NCI-H2196 (cell line): ENCODE measurements at regions not wholly inside any gene's neighbourhood (a gene's known extent, or its start where the extent isn't known, plus 50 kb on each side); places are given as distances from the start of the nearest gene placed in this dataset.

Source experiments
- DNase-seq: peaks from one replicate; lab custom pipeline; 2025; ENCODE audit not compliant: unreplicated experiment; lab: John Stamatoyannopoulos, UW

GRCh38 chr4:38189445-38189844 lies 229.2 kb downstream of the PTTG2 start:
- no peak for DNase-seq

DNA sequence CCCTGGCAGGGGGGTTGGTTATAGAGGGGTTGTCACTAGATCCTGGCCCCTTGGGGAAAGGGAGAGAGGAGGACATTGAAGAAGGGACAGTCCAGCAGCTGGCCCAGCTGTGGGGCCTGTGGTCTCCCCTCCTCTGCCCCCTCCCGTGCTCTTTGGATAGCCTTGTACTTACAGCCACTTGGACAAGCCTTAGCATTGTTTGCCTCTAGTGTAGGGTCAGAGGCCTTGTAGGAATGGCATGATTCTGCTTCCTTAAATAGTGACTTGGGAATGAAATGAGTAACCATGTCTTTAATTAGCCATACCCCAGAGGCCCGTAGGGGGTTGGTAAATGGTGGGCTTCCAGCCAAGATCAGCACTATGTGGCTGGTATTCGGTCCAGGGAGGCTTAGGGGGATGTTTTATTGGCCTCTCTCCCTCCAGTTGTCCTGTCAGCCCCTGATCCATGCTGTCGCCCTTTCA lies 230.6 kb downstream of the PTTG2 start:
- no peak for DNase-seq

- no peak for DNase-seq
Observed at GRCh38 chr4:38192516-38192915, 232.3 kb downstream of the PTTG2 start.

DNA sequence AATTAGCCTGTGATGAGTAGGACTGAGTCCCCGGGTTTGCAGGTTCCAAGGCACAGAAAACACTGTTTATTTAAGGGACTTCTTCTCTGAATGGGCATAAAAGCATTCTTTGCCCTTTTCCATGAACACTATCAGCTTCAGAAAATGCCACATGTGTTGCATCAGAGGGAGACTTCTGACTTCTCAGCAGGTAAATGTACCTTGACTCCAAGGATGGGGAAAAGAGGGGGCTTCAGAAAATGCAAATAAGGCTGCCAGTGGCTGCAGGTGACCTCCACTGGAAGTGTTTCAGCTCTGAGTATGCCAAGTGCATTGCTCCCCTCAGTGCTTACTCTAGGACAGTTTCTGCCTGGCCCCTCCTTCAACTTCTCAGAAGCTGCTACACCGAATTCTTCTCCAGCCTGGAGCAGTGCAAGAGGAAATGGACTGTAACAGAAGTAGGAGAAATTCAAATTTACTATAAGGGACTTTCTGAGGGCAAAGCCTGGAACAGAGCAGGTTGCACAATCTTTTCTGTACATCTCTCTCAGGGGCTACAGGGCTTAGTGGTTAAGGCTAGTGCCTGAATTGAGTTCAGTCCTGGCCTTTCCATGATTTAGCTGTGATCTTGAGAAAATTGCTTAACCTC lies 233.2 kb downstream of the PTTG2 start:
- no peak for DNase-seq

DNA sequence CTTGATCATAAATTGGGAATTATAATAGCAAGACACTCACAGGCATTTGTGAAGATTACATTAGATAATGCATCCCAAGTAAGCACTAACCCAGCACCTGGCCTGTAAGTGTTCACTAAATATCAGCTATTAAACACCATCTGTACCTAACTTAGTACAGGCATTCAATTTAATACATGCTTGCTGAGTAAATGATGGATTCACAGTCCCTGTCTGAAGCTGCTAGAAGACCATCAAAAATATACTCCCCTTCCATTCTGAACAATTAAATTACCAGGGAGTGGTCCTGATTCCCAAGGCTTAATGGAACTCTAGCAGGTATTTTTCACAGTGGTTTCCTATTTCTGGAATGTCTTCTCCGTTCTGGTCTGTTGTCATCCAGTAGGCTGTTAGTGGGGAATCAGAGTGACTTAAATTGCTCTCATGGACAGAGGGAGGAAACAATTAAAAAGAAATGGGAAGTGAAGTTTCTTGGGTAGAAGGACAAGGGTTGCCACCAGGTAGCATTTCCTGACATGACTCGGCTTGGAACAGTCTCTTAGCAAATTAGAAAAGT lies 233.9 kb downstream of the PTTG2 start:
- no peak for DNase-seq

DNA sequence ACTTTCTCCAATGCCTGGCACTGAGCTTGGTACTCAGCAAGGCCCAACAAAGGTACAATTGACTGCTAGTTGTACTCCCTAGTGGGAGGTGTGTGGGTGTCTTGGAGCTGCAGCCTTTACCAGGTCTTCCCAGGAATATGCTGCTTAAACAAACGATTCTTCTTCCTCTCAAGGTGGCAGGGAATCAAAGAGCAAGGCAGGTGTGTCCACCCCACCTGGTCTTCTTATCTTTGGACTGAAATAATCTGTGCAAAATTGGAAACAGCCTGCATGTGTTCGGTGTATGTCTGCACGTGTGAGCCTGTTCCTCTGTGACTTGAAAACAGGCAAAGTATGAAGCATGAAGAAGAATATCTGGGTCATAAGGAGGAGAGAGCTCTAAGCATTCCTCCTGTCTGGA lies 235.3 kb downstream of the PTTG2 start:
- DNase-seq, result no peak

DNA sequence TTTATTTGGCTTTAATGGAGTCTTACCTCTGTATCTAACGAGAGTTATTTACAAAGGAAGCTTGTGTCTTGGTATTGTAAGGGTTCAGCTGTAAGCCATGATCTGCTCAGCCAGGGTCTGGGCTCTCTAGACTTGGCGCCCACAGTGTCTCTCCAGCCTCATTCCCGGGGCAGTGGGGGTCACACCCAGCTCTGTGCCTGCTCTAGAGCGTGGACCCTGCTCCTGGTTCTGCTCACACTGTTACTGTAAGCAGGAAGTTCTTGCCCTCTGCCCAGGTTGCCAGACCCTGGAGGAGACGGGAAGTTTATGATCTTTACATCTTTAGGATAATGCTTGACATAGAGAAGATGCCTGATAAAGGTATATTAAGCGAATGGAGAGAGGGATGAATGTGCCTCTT lies 235.7 kb downstream of the PTTG2 start:
- no peak for DNase-seq

- no peak for DNase-seq
Observed at GRCh38 chr4:38202242-38202641, 242.0 kb downstream of the PTTG2 start.

DNA sequence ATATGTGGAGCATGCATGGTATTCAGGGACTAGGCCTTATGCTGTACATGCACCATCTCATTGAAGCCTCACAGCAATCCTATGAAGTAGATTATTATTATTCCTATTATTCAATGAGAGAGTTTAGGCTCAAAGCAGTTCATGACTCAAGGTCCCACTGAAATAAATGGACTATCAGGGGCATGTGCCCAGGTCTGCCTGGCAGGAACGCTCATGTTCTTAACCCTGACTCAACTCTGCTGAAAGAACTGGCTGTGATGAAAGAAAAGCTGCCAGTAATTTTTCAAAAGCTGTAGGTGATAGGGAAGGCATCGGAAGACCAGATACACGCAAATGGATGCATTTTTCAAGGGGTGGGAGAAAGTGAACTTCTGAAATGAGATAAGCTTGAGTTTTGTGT lies 243.4 kb downstream of the PTTG2 start:
- no peak for DNase-seq

DNA sequence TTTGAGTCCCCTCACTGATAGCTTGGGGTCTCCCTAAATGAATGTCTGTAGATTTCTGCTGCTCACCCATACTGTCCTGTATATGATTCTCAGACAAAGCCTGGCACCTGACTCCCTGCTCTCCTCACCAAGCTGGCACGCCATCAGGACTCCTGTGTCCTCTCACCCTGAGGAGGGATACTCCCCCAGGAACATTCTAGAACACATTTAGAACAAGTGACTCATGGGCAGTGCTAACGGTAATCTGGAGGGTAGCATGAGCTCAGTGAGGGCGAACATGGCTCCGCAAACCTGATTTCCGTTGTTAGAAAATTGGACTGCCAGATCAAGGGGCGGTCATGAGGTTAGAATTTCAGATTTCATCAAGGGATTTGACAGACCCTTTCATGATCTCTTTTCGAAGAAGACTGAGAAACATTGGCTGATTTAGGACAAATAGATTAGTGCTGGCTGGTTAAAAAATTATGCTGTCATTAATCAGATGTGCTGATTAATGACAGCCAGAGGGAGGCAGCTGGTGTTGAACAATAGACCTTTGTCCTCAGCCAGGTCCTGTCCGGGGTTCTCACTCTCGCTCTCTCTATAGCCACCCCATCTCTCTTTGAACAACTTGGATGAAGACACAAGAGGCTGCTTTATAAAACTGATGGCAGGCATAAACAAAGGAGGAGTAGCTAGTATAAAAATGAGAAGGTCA lies 244.3 kb downstream of the PTTG2 start:
- DNase-seq, result no peak

GRCh38 chr4:38205261-38205660 lies 245.1 kb downstream of the PTTG2 start:
- no peak for DNase-seq

DNA sequence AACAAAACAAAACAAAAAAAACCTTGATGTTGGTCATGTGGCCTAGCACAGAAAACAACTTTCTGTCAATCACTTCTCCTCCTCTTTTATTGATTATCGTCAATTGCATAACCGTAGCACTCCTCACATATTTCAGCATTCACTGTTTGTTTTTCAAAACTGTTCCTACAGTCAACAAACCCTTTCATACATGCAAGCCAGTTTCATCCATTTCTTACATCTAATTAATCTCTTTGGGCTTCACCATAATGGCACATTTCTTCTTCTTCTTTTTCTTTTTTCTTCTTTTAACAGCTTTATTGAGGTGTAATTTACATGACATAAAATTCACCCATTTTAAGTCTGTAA lies 246.9 kb downstream of the PTTG2 start:
- DNase-seq, result no peak

DNA sequence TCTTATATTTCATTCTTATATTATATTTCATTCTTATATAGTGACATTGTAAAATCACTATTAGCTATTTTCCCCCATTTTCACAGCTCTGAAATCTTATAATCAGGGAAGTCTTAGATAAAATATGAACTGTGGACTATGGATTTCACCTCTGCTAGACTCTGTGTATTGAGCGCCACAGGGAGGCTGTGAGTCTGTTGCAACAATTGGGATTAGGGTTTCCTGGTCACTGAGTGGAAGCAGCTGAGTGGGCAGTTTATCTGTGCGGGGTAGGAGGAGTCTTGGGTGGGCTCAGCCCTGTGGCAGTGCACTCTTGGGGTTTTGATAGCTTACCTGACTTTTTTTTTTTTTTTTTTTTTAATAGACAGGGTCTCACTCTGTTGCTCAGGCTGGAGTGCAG lies 249.5 kb downstream of the PTTG2 start:
- no peak for DNase-seq

GRCh38 chr4:38210396-38211114 lies 250.4 kb downstream of the PTTG2 start:
- DNase-seq, result no peak

DNA sequence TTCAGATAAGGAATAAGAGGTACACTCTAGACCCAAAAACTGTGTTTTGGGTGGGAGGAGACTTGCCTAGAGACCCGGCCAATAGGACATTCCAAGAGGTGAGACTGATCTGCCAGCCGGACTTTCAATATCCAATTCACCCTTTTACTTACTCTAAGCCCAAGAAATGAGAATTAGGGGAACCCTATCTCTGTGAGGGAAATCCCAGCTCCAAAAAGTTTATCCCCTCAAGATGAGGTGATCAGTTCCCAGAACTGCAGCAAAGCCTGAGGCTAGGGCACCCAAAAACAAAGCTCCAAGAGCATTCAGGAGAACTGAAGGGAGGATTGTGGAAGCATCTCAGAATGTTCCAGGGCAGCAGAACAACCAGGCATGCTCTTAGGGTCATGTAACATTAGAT lies 251.7 kb downstream of the PTTG2 start:
- no peak for DNase-seq

DNA sequence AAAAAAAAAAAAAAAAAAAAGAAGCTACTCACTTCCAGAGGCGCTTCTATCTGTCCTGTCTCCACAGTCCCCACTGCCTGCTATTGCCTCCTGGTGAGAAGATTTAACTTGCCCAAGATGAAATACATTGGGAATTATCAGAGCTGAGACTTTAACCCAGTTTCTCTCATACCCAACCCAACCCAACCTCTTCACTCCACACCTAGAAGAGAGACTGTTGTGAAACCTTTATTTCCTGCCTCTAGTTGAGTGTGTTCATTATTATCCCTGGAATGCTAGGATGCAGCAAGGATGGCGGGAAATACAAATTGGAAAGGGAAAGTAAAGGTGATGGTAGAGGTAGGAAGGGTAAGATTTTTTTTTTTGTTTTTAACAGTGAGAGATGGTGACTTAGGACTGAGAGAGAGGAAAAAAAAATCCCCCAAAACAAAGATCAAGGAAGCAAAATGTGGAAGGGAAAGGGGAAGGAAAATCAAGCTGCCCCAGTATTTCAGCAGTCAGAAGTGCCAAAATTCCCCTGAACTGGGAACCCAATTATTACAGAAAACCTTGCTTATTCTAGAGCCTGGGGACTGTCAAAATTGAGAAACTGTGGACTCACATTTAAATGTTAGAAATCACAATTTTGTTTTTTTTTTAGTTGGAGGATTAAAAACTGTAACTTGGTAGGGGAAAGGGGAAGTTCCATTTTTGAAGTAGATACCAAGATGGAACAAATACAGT lies 253.0 kb downstream of the PTTG2 start:
- no peak for DNase-seq

DNA sequence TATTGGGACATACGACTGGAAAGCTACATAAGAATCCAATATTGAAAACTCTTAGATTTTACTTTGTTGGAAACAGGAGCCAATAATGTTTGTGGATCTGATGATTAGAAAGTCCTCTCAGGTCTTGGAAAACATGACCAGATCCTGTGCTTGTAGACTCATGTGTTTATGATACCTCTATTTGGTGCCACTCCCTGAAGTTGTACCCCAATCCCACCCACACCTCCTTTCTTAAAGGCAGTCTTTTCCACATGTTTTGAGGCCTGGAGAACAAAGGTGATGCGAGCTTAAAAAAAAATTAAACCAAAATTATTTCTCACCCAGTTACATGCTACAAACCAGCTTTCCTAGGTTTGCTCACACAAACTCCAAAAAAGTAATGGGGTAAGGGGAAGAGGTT lies 262.7 kb downstream of the PTTG2 start:
- no peak for DNase-seq

DNA sequence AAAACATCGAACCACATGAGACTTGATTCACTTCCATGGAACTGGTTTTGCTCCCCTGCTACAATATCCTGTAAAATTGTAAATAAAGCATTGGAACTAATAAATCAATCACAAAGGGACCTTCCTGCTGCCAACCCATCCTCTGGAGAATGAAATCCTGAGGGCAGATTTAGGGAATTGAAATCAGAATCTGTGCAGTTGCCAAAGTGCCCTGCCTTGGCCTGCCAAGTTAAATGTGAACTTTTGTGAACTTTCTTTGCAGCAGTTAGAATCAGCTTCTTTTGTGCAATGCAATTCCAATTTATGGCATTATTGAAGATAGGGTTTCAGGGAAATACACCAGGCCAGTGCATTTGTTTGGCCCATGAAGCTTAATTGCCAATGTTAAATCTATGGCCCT lies 263.1 kb downstream of the PTTG2 start:
- DNase-seq, result no peak

DNA sequence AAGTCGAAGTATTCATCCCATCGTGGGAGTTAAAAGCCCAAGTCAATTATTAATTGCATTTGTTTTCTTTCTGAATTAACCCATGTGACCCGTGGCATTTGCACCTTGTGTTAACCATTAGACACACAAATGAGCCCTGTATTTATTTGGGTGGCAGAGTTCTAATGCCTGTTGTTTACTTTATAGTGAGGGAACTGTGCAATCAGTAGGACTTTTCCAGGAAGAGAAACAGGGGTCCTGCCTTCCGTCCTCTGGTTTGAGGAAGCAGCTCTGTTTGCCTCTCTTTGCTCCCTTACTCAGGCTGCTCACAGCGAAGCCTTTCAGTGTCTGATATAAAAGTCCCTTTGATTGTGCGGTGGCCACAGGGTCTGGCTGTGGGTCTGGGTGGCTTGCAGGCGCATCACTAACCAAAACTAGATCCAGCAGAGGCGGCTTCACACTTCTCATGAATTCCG lies 263.6 kb downstream of the PTTG2 start:
- no peak for DNase-seq

GRCh38 chr4:38224850-38225249 lies 264.7 kb downstream of the PTTG2 start:
- no peak for DNase-seq

DNA sequence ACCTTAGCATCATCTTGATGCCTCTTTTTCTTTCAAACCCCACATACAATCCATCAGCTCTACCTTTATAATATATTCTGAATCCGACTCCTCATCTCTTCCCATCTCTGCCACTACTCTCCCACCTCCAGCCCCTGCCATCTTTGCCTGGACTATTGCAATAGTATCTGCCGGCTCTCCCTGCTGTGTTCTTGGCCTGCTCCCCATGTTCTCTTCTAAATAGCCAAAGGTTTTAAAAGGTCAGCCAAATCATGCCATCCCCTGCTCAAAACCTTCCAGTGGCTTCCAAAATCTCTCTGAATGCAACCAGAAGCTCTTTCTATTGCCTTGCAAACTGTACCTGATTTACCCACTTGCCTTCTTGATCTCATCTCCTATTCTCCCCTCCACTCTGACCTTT lies 266.0 kb downstream of the PTTG2 start:
- DNase-seq, result no peak
